ENCODE measurements at regions not wholly inside any gene's neighbourhood (a gene's known extent, or its start where the extent isn't known, plus 50 kb on each side); places are given as distances from the start of the nearest gene placed in this dataset.
"Not testable (repeated sequence)": the region's sequence is repeated elsewhere in the genome, so short reads cannot be mapped to it uniquely, and the experiment has no call there.

- TF ChIP-seq CTCF (conservative IDR thresholded peaks at IDR 0.05; ENCODE audit: low read length); EZH2phosphoT487 (IDR thresholded peaks at IDR 0.05; ENCODE audit: borderline replicate concordance, low read depth, low read length): not testable (repeated sequence)
These were observed 120.5 kb upstream of the PKP2 start for GRCh38 chr12:33017029-33017428.
